ENCODE measurements at regions not wholly inside any gene's neighbourhood (a gene's known extent, or its start where the extent isn't known, plus 50 kb on each side); places are given as distances from the start of the nearest gene placed in this dataset.
"Not testable (repeated sequence)": the region's sequence is repeated elsewhere in the genome, so short reads cannot be mapped to it uniquely, and the experiment has no call there.

- POLR2A ChIA-PET, result no interaction called here
- CTCF ChIA-PET, result no interaction called here
- intact Hi-C loops (cut with micrococcal nuclease), result no loop called here
These were observed 99.8 kb upstream of the PLEKHG1 start for GRCh38 chr6:150499882-150500312.

GRCh38 chr6:150500568-150500967 is 99.1 kb upstream of the PLEKHG1 start:
- POLR2A ChIA-PET; intact Hi-C loops (cut with micrococcal nuclease); H3K79me2 ChIP-seq (ENCODE audit: control insufficient read depth, insufficient read depth, low read length); DNase-seq (ENCODE audit: low read depth, low spot score); H3K9ac ChIP-seq (replicated peaks; ENCODE audit: extremely low read depth, insufficient read depth, low read length); H3K4me3 ChIP-seq (replicated peaks in 1 of 3; ENCODE audit: insufficient read depth in 1 of 3, low read depth in 1 of 3, low read length in 3 of 3); H4K20me1 ChIP-seq (replicated peaks; ENCODE audit: control insufficient read depth, extremely low read depth, insufficient read depth, low read length); FAIRE-seq; H3K36me3 ChIP-seq (ENCODE audit: control insufficient read depth in 2 of 2, extremely low read depth in 1 of 2, insufficient read depth in 2 of 2, low read length in 2 of 2); H3K4me1 ChIP-seq (ENCODE audit: control insufficient read depth, extremely low read depth, insufficient read depth, low read length); H2AFZ ChIP-seq (ENCODE audit: low read depth, low read length); H3K27ac ChIP-seq (ENCODE audit: insufficient read depth, low read depth, low read length); H3K9me3 ChIP-seq (replicated peaks; ENCODE audit: control insufficient read depth, insufficient read depth, low read length); CTCF ChIA-PET; dilution Hi-C loops (cut with MboI; ENCODE audit: extremely low pct_ligation_motif_present, low sequenced_read_pairs); H3K27me3 ChIP-seq (ENCODE audit: control insufficient read depth in 2 of 2, insufficient read depth in 2 of 2, low read length in 2 of 2); BruUV-seq (replicated peaks); H3K4me2 ChIP-seq (ENCODE audit: insufficient read depth, low read length); H3K9me1 ChIP-seq (replicated peaks; ENCODE audit: control insufficient read depth, extremely low read depth, insufficient read depth, low read length): not testable (repeated sequence)

More at GRCh38 chr6:150499882-150500312, 99.8 kb upstream of the PLEKHG1 start:
- Histone ChIP-seq H3K9me3 (replicated peaks; ENCODE audit: control insufficient read depth, insufficient read depth, low read length) (no peaks in the 10 kb centered on the region), H2AFZ (ENCODE audit: low read depth, low read length) (no peak overlapping the region), H3K36me3 (ENCODE audit: control insufficient read depth in 2 of 2, extremely low read depth in 1 of 2, insufficient read depth in 2 of 2, low read length in 2 of 2) (no peaks in the 10 kb centered on the region), H4K20me1 (replicated peaks; ENCODE audit: control insufficient read depth, extremely low read depth, insufficient read depth, low read length) (no peaks in the 10 kb centered on the region), H3K27me3 (ENCODE audit: control insufficient read depth in 2 of 2, insufficient read depth in 2 of 2, low read length in 2 of 2) (no peaks in the 10 kb centered on the region), H3K9me1 (replicated peaks; ENCODE audit: control insufficient read depth, extremely low read depth, insufficient read depth, low read length) (no peaks in the 10 kb centered on the region), H3K4me2 (ENCODE audit: insufficient read depth, low read length) (no peak overlapping the region), H3K9ac (replicated peaks; ENCODE audit: extremely low read depth, insufficient read depth, low read length) (no peak overlapping the region), H3K4me1 (ENCODE audit: control insufficient read depth, extremely low read depth, insufficient read depth, low read length) (no peaks in the 10 kb centered on the region), H3K79me2 (ENCODE audit: control insufficient read depth, insufficient read depth, low read length) (no peaks in the 10 kb centered on the region), H3K4me3 (replicated peaks in 1 of 3; ENCODE audit: insufficient read depth in 1 of 3, low read depth in 1 of 3, low read length in 3 of 3) (no peak overlapping the region), H3K27ac (ENCODE audit: insufficient read depth, low read depth, low read length) (no peak overlapping the region)
- dilution Hi-C loops (cut with MboI; ENCODE audit: extremely low pct_ligation_motif_present, low sequenced_read_pairs), result no loop called here
- DNase-seq (ENCODE audit: low read depth, low spot score) (no peak), FAIRE-seq (no peak)
- TF ChIP-seq EZH2 (IDR thresholded peaks at IDR 0.05; ENCODE audit: borderline replicate concordance, low read depth, low read length, severe bottlenecking) (no peak), JUN (IDR thresholded peaks at IDR 0.05; ENCODE audit: borderline replicate concordance, insufficient read depth, insufficient read length, low read depth) (no peak), CTCF (IDR thresholded peaks at IDR 0.05; ENCODE audit: extremely low read depth in 1 of 2, insufficient read depth in 1 of 2, low read depth in 1 of 2, low read length in 2 of 2) (no peak), GATA2 (IDR thresholded peaks at IDR 0.05; ENCODE audit: insufficient read depth, insufficient read length, low read depth, low read length) (no peak), FOS (IDR thresholded peaks at IDR 0.05; ENCODE audit: borderline replicate concordance, insufficient read depth, low read length) (no peak), POLR2AphosphoS5 (IDR thresholded peaks at IDR 0.05; ENCODE audit: insufficient read depth, low read depth, low read length) (no peak), POLR2A (IDR thresholded peaks at IDR 0.05; ENCODE audit: low read depth, low read length) (no peak), MAX (IDR thresholded peaks at IDR 0.05; ENCODE audit: insufficient read depth, insufficient read length) (no peak), MYC (IDR thresholded peaks at IDR 0.05; ENCODE audit: low read depth, low read length) (no peak)
- no TSS peak for BruUV-seq (replicated peaks)

Data from endothelial cell of umbilical vein (primary cell).